Fibroblast of lung (primary cell): ENCODE measurements at regions not wholly inside any gene's neighbourhood (a gene's known extent, or its start where the extent isn't known, plus 50 kb on each side); places are given as distances from the start of the nearest gene placed in this dataset.
A peak's percentile ranks its signal among the peaks of the same experiment; 100 is the strongest.

Experiments used
- DNase-seq, 2 donors: peaks; one replicate each; pipeline versions ENCODE4 v3.0.0 to v3.0.0-alpha.2; 2010; ENCODE audit warnings: low read depth in 2 of 2
- H2AFZ ChIP-seq: 2 replicates; pipeline ENCODE4 v1.5.1; 2012; ENCODE audit warnings: low read length, control low read depth, inconsistent platforms
- H3K27ac ChIP-seq: 2 replicates; pipeline ENCODE4 v1.5.1; 2011; ENCODE audit warnings: low read length, control low read depth; ENCODE audit not compliant: insufficient read depth
- H3K27me3 ChIP-seq: 2 replicates; pipeline ENCODE4 v1.5.1; 2011; ENCODE audit warnings: mild to moderate bottlenecking, low read length; ENCODE audit not compliant: control insufficient read depth, insufficient read depth
- H3K36me3 ChIP-seq: 2 replicates; pipeline ENCODE4 v1.5.1; 2011; ENCODE audit warnings: low read length; ENCODE audit not compliant: control insufficient read depth, insufficient read depth
- H3K4me1 ChIP-seq: 2 replicates; pipeline ENCODE4 v1.5.1; 2011; ENCODE audit warnings: low read length; ENCODE audit not compliant: control insufficient read depth, insufficient read depth; ENCODE audit errors: extremely low read depth
- H3K4me2 ChIP-seq: 2 replicates; pipeline ENCODE4 v1.5.1; 2011; ENCODE audit warnings: low read length, control low read depth; ENCODE audit not compliant: insufficient read depth; ENCODE audit errors: extremely low read depth
- H3K4me3 ChIP-seq, 4 experiments: fragments of 200-600 bp in 1 of 4; sonication (generic) in 1 of 4; replicated peaks in 1 of 4; 2 replicates each; pipeline ENCODE4 v1.5.1; 2011 to 2016; ENCODE audit warnings: low read length in 4 of 4, low read depth in 3 of 4, mild to moderate bottlenecking in 3 of 4, control low read depth in 2 of 4, inconsistent platforms in 1 of 4, mixed read lengths in 1 of 4; ENCODE audit not compliant: insufficient read depth in 1 of 4; ENCODE audit errors: control extremely low read depth in 1 of 4
- H3K79me2 ChIP-seq: 2 replicates; pipeline ENCODE4 v1.5.1; 2012; ENCODE audit warnings: mild to moderate bottlenecking, low read length, inconsistent platforms; ENCODE audit not compliant: control insufficient read depth, insufficient read depth
- H3K9ac ChIP-seq: 2 replicates; pipeline ENCODE4 v1.5.1; 2011; ENCODE audit warnings: mild to moderate bottlenecking, low read length, control low read depth; ENCODE audit not compliant: insufficient read depth
- H3K9me3 ChIP-seq: 2 replicates; pipeline ENCODE4 v1.5.1; 2012; ENCODE audit warnings: low read depth, low read length; ENCODE audit not compliant: control insufficient read depth, insufficient read depth
- H4K20me1 ChIP-seq: 2 replicates; pipeline ENCODE4 v1.5.1; 2011; ENCODE audit warnings: low read length; ENCODE audit not compliant: control insufficient read depth, insufficient read depth; ENCODE audit errors: extremely low read depth
- CTCF ChIP-seq, 2 donors: IDR thresholded peaks in 1 of 2; conservative IDR thresholded peaks in 1 of 2; 1 replicate in 1 of 2; 2 replicates in 1 of 2; pipeline ENCODE4 v1.5.1; 2011 to 2012; ENCODE audit warnings: low read length in 2 of 2, control low read depth in 1 of 2, inconsistent platforms in 1 of 2, low read depth in 1 of 2, mild to moderate bottlenecking in 1 of 2
- EZH2 ChIP-seq: IDR thresholded peaks from 2 replicates; pipeline ENCODE4 v1.5.1; 2012; ENCODE audit warnings: low read length, control low read depth, mild to moderate bottlenecking; ENCODE audit errors: missing control alignments

- H2AFZ ChIP-seq = no peak overlapping the region
- DNase-seq = peak; percentile 43 to 91
- H3K4me3 ChIP-seq = no peak overlapping the region
Observed at GRCh38 chr13:47250146-47250545, 353.3 kb upstream of the HTR2A start.

GRCh38 chr13:47249266-47249665 is 352.4 kb upstream of the HTR2A start:
- no peak overlapping the region for H3K4me2 ChIP-seq
- no peak overlapping the region for H2AFZ ChIP-seq
- H3K4me1 ChIP-seq = no peaks in the 10 kb centered on the region
- no peak for DNase-seq
- no peak overlapping the region for H3K9ac ChIP-seq
- no peaks in the 10 kb centered on the region for H3K27me3 ChIP-seq
- H3K9me3 ChIP-seq = no peaks in the 10 kb centered on the region
- no peaks in the 10 kb centered on the region for H3K79me2 ChIP-seq
- H3K36me3 ChIP-seq = no peaks in the 10 kb centered on the region
- no peak for TF ChIP-seq CTCF (conservative IDR thresholded peaks at IDR 0.05 in 1 of 2, IDR thresholded peaks at IDR 0.05 in 1 of 2; ENCODE audit: low read depth in 1 of 2, low read length in 2 of 2)
- TF ChIP-seq EZH2 = no peak
- no peak overlapping the region for H3K4me3 ChIP-seq
- no peak overlapping the region for H3K27ac ChIP-seq
- H4K20me1 ChIP-seq = no peaks in the 10 kb centered on the region

More at GRCh38 chr13:47250146-47250545, 353.3 kb upstream of the HTR2A start:
- H3K27me3 ChIP-seq = no peaks in the 10 kb centered on the region
- no peaks in the 10 kb centered on the region for H4K20me1 ChIP-seq
- H3K27ac ChIP-seq = no peak overlapping the region
- H3K79me2 ChIP-seq = no peaks in the 10 kb centered on the region
- no peaks in the 10 kb centered on the region for H3K36me3 ChIP-seq
- no peaks in the 10 kb centered on the region for H3K9me3 ChIP-seq
- TF ChIP-seq CTCF (conservative IDR thresholded peaks at IDR 0.05 in 1 of 2, IDR thresholded peaks at IDR 0.05 in 1 of 2; ENCODE audit: low read depth in 1 of 2, low read length in 2 of 2) = no peak
- TF ChIP-seq EZH2 = no peak
- H3K4me2 ChIP-seq = no peak overlapping the region
- H3K9ac ChIP-seq = no peak overlapping the region
- H3K4me1 ChIP-seq = no peaks in the 10 kb centered on the region

GRCh38 chr13:47241446-47241845 is 344.6 kb upstream of the HTR2A start:
- TF ChIP-seq CTCF (conservative IDR thresholded peaks at IDR 0.05 in 1 of 2, IDR thresholded peaks at IDR 0.05 in 1 of 2; ENCODE audit: low read depth in 1 of 2, low read length in 2 of 2) (no peak), EZH2 (no peak)
- Histone ChIP-seq H3K4me3 (no peak overlapping the region), H2AFZ (no peak overlapping the region), H4K20me1 (no peaks in the 10 kb centered on the region), H3K79me2 (no peaks in the 10 kb centered on the region), H3K9me3 (no peaks in the 10 kb centered on the region), H3K4me2 (no peak overlapping the region), H3K27me3 (no peaks in the 10 kb centered on the region), H3K9ac (no peak overlapping the region), H3K4me1 (no peaks in the 10 kb centered on the region), H3K27ac (no peak overlapping the region), H3K36me3 (no peaks in the 10 kb centered on the region)
- no peak for DNase-seq
